Keratinocyte (primary cell): ENCODE measurements at regions not wholly inside any gene's neighbourhood (a gene's known extent, or its start where the extent isn't known, plus 50 kb on each side); places are given as distances from the start of the nearest gene placed in this dataset.

ENCODE experiments used
- CTCF ChIP-seq, 3 experiments: IDR thresholded peaks in 1 of 3; conservative IDR thresholded peaks in 1 of 3; optimal IDR thresholded peaks in 1 of 3; 2 replicates in 2 of 3; 3 replicates in 1 of 3; pipeline versions ENCODE3 to v1.5.1; 2011; ENCODE audit warnings: low read length in 3 of 3, mild to moderate bottlenecking in 3 of 3, moderate library complexity in 2 of 3, control low read depth in 1 of 3, inconsistent platforms in 1 of 3; ENCODE audit not compliant: insufficient read depth in 2 of 3; ENCODE audit errors: extremely low read depth in 1 of 3
- EZH2 ChIP-seq: IDR thresholded peaks from one replicate; pipeline ENCODE4 v1.6.1; 2012; ENCODE audit warnings: inconsistent platforms, mild to moderate bottlenecking, low read length, moderate library complexity

GRCh38 chr3:182216311-182216970 lies 504.7 kb downstream of the SOX2 start:
- TF ChIP-seq CTCF (optimal IDR thresholded peaks at IDR 0.05 in 1 of 3, IDR thresholded peaks at IDR 0.05 in 1 of 3, conservative IDR thresholded peaks at IDR 0.05 in 1 of 3; ENCODE audit: extremely low read depth in 1 of 3, insufficient read depth in 2 of 3, low read length in 3 of 3) (no peak), EZH2 (no peak)
